Skeletal muscle satellite cell (primary cell): ENCODE measurements at regions not wholly inside any gene's neighbourhood (a gene's known extent, or its start where the extent isn't known, plus 50 kb on each side); places are given as distances from the start of the nearest gene placed in this dataset.
"Not testable (repeated sequence)": the region's sequence is repeated elsewhere in the genome, so short reads cannot be mapped to it uniquely, and the experiment has no call there.

ENCODE experiments used
- H3K27me3 ChIP-seq: 2 replicates; pipeline ENCODE4 v1.7.0; 2013; ENCODE audit warnings: low read length; ENCODE audit not compliant: control insufficient read depth, insufficient read depth
- H3K36me3 ChIP-seq: 2 replicates; pipeline ENCODE4 v1.7.0; 2013; ENCODE audit warnings: mild to moderate bottlenecking, control low read depth, low read length; ENCODE audit not compliant: insufficient read depth
- H3K4me1 ChIP-seq: 2 replicates; pipeline ENCODE4 v1.7.0; 2013; ENCODE audit warnings: low read length; ENCODE audit not compliant: control insufficient read depth, insufficient read depth
- H3K4me2 ChIP-seq: 2 replicates; pipeline ENCODE4 v1.7.0; 2013; ENCODE audit warnings: mild to moderate bottlenecking, low read length
- H3K4me3 ChIP-seq: 2 replicates; pipeline ENCODE4 v1.7.0; 2013; ENCODE audit warnings: low read length
- H3K9ac ChIP-seq: 2 replicates; pipeline ENCODE4 v1.7.0; 2013; ENCODE audit warnings: mild to moderate bottlenecking, low read depth, low read length, moderate library complexity
- H3K9me3 ChIP-seq: replicated peaks from 2 replicates; pipeline ENCODE4 v1.7.0; 2013; ENCODE audit warnings: mild to moderate bottlenecking, control low read depth, low read length

DNA sequence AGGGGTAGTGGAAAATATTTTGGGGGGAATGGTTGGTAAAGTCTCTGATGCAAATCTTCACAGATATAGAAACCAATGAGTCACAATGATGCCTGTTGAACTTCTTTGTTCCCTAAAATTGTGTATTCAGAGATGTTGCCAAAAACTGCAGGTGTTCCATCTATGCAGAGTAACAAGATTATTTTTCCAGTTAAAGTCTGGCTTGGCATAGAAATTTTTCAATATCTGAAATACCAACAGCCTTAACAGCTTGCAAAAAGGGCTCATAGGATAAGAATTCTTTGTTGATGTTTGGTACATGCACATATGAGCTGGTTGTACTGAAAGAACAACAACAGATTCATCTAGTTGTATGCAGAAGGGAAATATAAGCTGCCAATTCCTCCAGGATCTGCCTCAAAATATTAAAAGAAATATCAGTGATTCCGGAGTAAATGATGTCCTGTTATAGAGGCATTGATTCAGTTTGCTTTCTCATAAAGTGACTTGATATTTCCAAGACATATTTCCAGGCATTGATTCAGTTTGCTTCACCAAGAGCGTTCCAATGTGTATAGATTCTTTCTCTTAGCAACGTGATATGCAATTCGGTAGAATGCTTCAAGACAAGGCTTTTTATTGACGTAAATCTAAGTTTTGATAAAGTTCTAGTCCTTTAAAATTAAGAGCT lies 564.4 kb downstream of the TMA16 start:
- Histone ChIP-seq H3K9me3 (no peaks in the 10 kb centered on the region), H3K4me2 (no peak overlapping the region), H3K4me1 (no peaks in the 10 kb centered on the region), H3K4me3 (no peak overlapping the region), H3K36me3 (no peaks in the 10 kb centered on the region), H3K27me3 (no peaks in the 10 kb centered on the region), H3K9ac (no peak overlapping the region)

DNA sequence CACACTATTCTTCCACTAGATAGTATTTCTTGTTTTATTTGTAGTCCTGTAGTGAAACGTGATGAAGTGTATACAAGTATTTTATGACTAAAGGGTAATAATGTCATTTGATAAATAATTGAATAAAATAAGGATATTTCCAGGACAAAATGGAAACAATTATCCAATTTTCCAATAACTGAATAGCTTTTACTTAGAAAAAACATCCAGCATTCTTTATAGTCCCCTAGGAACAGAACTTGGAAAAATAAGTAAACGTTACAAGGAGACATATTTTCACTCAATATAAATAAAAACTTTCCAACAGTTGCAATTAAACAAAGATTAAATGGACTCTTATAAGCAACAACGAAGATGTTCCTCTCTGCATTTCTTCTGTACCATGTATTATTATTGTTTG lies 566.0 kb downstream of the TMA16 start:
- Histone ChIP-seq H3K9me3 (no peaks in the 10 kb centered on the region), H3K4me1 (no peaks in the 10 kb centered on the region), H3K9ac (no peak overlapping the region), H3K4me2 (no peak overlapping the region), H3K36me3 (no peaks in the 10 kb centered on the region), H3K27me3 (no peaks in the 10 kb centered on the region), H3K4me3 (no peak overlapping the region)

DNA sequence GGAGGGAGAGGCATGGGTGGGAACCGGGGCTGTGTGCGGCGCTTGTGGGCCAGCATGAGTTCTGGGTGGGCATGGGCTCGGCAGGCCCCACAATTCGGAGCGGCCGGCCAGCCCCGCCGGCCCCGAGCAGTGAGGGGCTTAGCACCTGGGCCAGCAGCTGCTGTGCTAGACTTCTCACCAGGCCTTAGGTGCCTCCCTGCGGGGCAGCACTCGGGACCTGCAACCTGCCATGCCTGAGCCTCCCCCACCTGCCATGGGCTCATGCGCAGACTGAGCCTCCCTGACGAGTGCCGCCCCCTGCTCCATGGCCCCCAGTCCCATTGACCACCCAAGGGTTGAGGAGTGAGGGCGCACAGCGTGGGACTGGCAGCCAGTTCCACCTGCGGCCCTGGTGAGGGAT lies 573.9 kb downstream of the TMA16 start:
- no peaks in the 10 kb centered on the region for H3K9me3 ChIP-seq
- H3K4me2 ChIP-seq = no peak overlapping the region
- H3K4me1 ChIP-seq = no peaks in the 10 kb centered on the region
- H3K27me3 ChIP-seq = no peaks in the 10 kb centered on the region
- no peak overlapping the region for H3K4me3 ChIP-seq
- no peaks in the 10 kb centered on the region for H3K36me3 ChIP-seq
- H3K9ac ChIP-seq = no peak overlapping the region

DNA sequence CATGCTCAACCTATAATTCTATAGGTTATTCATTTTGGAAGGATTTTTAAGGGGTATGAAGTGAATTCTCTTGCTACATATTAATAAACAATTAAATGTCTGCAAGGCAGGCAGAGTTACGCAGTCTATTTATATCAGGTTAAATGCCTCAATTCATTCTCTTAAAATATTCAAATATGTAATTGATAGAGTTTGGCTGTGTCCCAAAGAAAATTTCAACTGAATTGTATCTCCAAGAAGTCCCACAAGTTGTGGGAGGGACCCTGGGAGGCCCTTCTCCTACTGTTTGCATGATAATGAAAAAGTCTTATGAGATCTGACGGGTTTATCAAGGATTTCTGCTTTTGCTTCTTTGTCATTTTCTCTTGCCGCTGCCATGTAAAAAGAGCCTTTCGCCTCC lies 576.1 kb downstream of the TMA16 start:
- no peaks in the 10 kb centered on the region for H3K4me1 ChIP-seq
- no peak overlapping the region for H3K4me2 ChIP-seq
- no peak overlapping the region for H3K9ac ChIP-seq
- no peaks in the 10 kb centered on the region for H3K36me3 ChIP-seq
- H3K9me3 ChIP-seq = no peaks in the 10 kb centered on the region
- no peaks in the 10 kb centered on the region for H3K27me3 ChIP-seq
- no peak overlapping the region for H3K4me3 ChIP-seq

DNA sequence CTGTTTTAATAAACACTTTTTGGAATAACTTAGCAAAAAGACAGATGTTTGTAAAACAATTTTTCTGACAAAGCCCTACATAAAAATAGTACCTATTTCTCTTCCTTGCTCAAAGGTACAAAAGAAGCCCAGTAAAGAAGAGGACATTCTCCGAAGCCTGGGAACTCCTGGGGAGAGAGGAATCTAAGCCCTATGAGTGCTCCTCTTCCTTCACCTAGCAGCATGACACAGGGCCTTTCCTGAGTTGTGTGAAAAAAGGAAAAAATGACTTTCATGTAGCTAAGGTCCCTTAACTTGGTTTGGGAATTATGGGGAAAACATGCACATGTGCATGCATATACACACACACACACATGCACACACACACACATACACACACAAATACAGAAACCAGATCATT lies 586.9 kb downstream of the TMA16 start:
- no peaks in the 10 kb centered on the region for H3K9me3 ChIP-seq
- H3K9ac ChIP-seq = no peak overlapping the region
- no peak overlapping the region for H3K4me2 ChIP-seq
- H3K4me3 ChIP-seq = no peak overlapping the region
- no peaks in the 10 kb centered on the region for H3K36me3 ChIP-seq
- H3K27me3 ChIP-seq = no peaks in the 10 kb centered on the region
- no peaks in the 10 kb centered on the region for H3K4me1 ChIP-seq

DNA sequence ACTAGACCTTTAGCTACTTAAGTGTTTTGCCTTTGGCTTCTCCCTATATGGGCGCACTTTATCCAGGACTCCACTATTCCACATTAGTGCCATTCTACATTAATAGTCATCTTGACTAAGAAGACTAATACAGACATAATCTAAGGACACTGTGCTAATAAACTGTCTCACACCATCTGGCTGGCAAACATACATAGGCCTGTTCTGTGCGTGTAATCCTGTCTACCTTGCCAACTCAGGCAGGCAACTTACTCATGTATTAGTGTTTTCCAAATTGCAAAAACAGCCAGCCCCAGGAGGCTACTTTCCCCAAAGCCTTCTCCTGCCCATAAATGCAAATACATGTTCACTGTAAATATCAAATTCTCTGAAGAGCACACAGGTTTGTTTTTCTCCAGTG lies 587.3 kb downstream of the TMA16 start:
- H3K27me3 ChIP-seq = no peaks in the 10 kb centered on the region
- no peaks in the 10 kb centered on the region for H3K9me3 ChIP-seq
- H3K4me1 ChIP-seq = no peaks in the 10 kb centered on the region
- no peaks in the 10 kb centered on the region for H3K36me3 ChIP-seq
- no peak overlapping the region for H3K4me2 ChIP-seq
- no peak overlapping the region for H3K4me3 ChIP-seq
- H3K9ac ChIP-seq = no peak overlapping the region

DNA sequence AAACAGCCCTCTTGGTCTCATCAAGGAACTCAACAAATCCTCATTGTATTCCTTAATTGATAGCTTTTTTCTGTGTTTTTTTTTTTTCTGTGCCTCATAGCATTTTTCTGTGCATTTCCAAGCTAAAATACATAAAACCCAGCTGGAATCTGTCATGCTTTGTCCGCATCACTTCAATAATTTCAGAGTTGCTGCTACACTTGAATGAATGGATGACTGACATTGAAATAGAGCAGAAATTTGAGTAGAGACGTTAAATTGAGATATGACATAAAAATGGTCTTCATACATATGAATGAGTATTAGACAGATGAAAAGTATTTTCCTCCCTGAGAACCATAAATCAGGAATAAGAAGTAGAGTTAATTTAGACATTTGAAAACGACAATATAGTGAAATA lies 593.2 kb downstream of the TMA16 start:
- H3K9me3 ChIP-seq = no peaks in the 10 kb centered on the region
- no peaks in the 10 kb centered on the region for H3K36me3 ChIP-seq
- no peak overlapping the region for H3K9ac ChIP-seq
- H3K4me2 ChIP-seq = no peak overlapping the region
- no peak overlapping the region for H3K4me3 ChIP-seq
- H3K4me1 ChIP-seq = no peaks in the 10 kb centered on the region
- no peaks in the 10 kb centered on the region for H3K27me3 ChIP-seq

DNA sequence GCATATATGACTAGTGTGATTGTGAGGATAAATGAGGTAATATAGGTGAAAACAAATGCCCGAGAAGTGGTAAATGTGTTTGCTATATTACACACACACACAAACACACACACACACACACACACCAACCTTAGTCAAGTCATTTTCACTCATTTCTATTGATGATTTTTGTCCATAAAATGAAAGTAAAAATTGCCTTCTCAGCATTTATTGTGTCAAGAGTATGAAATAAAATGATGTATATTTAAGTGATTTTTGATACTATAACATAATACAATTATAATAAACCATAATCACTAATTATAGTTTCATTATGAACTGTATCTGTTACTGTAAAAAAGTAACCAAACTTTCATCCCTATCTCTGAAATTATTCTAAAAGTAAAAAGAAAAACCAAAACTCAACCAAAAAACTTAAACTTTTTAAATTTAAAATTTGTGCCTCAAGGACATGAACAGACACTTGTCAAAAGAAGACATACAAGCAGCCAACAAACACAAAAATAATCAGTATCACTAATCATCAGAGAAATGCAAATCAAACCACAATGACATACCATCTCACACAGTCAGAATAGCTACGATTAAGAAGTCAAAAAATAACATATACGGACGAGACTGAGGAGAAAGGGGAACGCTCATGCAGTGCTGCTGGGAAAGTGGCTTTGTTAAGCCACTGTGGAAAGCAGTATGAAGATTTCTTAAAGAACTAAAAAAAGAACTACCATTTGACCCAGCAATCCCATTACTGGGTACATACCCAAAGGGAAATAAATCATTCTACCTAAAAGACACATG lies 601.0 kb downstream of the TMA16 start:
- Histone ChIP-seq H3K36me3 (no peaks in the 10 kb centered on the region), H3K4me3 (no peak overlapping the region), H3K9me3 (no peaks in the 10 kb centered on the region), H3K27me3 (no peaks in the 10 kb centered on the region), H3K9ac (no peak overlapping the region), H3K4me1 (no peaks in the 10 kb centered on the region), H3K4me2 (no peak overlapping the region)

DNA sequence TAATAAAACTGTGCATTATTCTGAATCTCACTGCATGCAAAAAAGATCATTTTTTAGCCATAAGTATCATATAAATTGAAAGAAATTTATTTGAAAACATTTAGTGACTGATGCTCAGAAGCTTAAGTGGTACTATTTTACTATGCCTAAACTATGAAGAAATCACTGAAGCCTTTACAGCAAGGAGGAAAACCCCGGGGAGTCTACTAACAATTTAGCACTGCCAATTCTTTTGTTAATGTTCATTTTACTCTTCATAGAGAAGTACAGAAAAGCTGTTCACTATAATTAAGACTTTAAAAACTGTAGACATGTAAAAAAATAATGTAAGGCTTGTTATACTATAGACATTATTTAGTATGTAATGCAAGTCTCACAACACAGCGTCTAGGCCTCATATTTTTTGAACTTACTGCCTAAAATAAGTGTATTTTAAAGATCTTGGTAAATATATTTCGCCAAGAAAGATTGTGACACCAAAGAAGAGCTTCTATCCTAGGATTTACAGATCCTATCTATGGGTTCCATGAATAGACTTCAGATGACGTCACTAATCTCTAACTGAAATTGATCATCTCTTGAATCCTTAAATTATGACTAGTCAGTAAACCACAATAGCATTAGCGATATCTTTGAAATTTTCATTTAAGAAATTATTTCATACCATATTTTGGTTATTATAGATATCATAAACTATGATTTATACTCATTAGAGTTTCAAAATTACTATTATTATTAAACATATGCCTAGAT lies 602.5 kb downstream of the TMA16 start:
- Histone ChIP-seq H3K4me3 (no peak overlapping the region), H3K9me3 (no peaks in the 10 kb centered on the region), H3K27me3 (no peaks in the 10 kb centered on the region), H3K9ac (no peak overlapping the region), H3K36me3 (no peaks in the 10 kb centered on the region), H3K4me2 (no peak overlapping the region), H3K4me1 (no peaks in the 10 kb centered on the region)

DNA sequence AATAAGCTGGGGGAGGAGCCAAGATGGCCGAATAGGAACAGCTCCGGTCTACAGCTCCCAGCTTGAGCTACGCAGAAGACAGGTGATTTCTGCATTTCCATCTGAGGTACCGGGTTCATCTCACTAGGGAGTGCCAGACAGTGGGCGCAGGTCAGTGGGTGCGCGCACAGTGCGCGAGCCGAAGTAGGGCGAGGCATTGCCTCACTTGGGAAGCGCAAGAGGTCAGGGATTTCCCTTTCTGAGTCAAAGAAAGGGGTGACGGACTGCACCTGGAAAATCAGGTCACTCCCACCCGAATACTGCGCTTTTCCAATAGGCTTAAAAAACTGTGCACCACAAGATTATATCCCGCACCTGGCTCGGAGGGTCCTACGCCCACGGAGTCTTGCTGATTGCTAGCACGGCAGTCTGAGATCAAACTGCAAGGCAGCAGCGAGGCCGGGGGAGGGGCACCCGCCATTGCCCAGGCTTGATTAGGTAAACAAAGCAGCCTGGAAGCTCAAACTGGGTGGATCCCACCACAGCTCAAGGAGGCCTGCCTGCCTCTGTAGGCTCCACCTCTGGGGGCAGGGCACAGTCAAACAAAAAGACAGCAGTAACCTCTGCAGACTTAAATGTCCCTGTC lies 606.4 kb downstream of the TMA16 start:
- H3K4me3 ChIP-seq, H3K9me3 ChIP-seq, H3K4me2 ChIP-seq, H3K36me3 ChIP-seq, H3K27me3 ChIP-seq, H3K9ac ChIP-seq, H3K4me1 ChIP-seq: not testable (repeated sequence)

DNA sequence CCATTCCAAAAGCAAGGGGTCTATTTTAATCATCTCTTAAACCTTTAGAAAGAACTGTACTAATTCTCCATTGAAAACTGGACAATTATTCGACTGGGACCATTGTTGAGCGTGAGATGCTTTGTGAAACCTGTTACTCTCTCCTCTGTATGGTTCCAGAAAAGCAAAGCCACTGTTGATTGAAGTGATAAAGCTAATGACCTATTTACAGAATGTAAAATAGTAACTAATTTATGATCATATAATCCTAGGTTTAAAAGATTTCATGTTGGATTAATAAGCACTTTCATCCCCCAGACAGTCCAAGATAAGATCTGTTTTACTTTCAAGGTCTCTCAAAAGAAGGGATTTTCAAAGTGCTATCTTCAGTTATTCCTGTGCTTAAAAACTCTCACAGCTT lies 614.5 kb downstream of the TMA16 start:
- Histone ChIP-seq H3K9me3 (no peaks in the 10 kb centered on the region), H3K4me3 (no peak overlapping the region)

More for the DNA sequence above, 614.5 kb downstream of the TMA16 start:
- no peaks in the 10 kb centered on the region for H3K4me1 ChIP-seq
- no peaks in the 10 kb centered on the region for H3K36me3 ChIP-seq
- H3K9ac ChIP-seq = no peak overlapping the region
- H3K27me3 ChIP-seq = no peaks in the 10 kb centered on the region
- no peak overlapping the region for H3K4me2 ChIP-seq
